Adrenal gland (tissue), 9 donors: ENCODE measurements at regions not wholly inside any gene's neighbourhood (a gene's known extent, or its start where the extent isn't known, plus 50 kb on each side); places are given as distances from the start of the nearest gene placed in this dataset.

Experiments used
- DNase-seq, 7 donors: peaks; one replicate each; pipeline ENCODE4 v3.0.0-alpha.2; 2019 to 2020
- H3K27ac ChIP-seq, 5 donors: fragments of 200-600 bp; sonication (generic) in 4 of 5; 1 replicate in 3 of 5; 2 replicates in 2 of 5; pipeline versions ENCODE4 v1.5.1 to v1.8.0; 2016 to 2020; ENCODE audit warnings: mild to moderate bottlenecking in 1 of 5
- H3K27me3 ChIP-seq: fragments of 200-600 bp; 2 replicates; pipeline ENCODE4 v1.8.0; 2021
- H3K36me3 ChIP-seq, 2 donors: fragments of 200-600 bp; replicated peaks in 1 of 2; 1 replicate in 1 of 2; 2 replicates in 1 of 2; pipeline versions ENCODE4 v1.5.1 to v1.8.0; 2018 to 2022
- H3K4me1 ChIP-seq, 2 donors: fragments of 200-600 bp; replicated peaks in 1 of 2; 1 replicate in 1 of 2; 2 replicates in 1 of 2; pipeline versions ENCODE4 v1.5.1 to v1.8.0; 2018 to 2021
- H3K4me3 ChIP-seq, 4 donors: fragments of 200-600 bp; sonication (generic) in 3 of 4; one replicate each; pipeline ENCODE4 v1.5.1; 2016 to 2018
- H3K9me3 ChIP-seq, 3 donors: fragments of 200-600 bp; sonication (generic) in 1 of 3; replicated peaks in 1 of 3; 1 replicate in 2 of 3; 2 replicates in 1 of 3; pipeline versions ENCODE4 v1.5.1 to v1.8.0; 2016 to 2021
- POLR2A ChIP-seq, 2 donors: fragments of 450-650 bp; IDR thresholded peaks; one replicate each; pipeline ENCODE4 v1.6.1; 2017; ENCODE audit warnings: antibody characterized with exemption in 2 of 2, mild to moderate bottlenecking in 2 of 2, moderate library complexity in 1 of 2
- WGBS, 4 donors: extraction: QIAGEN DNeasy Blood & Tissue Kit in 2 of 4; methylation state at CpG; one replicate each; pipeline versions ENCODE4 v1.1.5 to v1.1.7; 2013 to 2017; 5-methylcytosine and 5-hydroxymethylcytosine counted together
- intact Hi-C, 2 donors: fragments of 100-400 bp; cut with DNase I; formaldehyde crosslinking; loops; one replicate each; pipeline versions ENCODE4 v1.14.1 to v1.15.0; 2022 to 2023
- TF ChIP-seq, protein P1 (sequence below), 6 experiments: fragments of 450-650 bp in 4 of 6; fragments of 200-600 bp in 2 of 6; sonication (generic) in 1 of 6; IDR thresholded peaks; 1 replicate in 5 of 6; 2 replicates in 1 of 6; pipeline versions ENCODE4 v1.5.1 to v1.8.0; 2016 to 2021; ENCODE audit warnings: antibody characterized with exemption in 6 of 6, mild to moderate bottlenecking in 2 of 6, moderate library complexity in 1 of 6
- donor health status: healthy with polysubstance abuse.
- donor health status: Bipolar disorder and iron deficiency.
- donor health status: DM: yes; HTN: yes; CAD: no.
- donor health status: DM: no; HTN: no; CAD: no.
- donor health status: DM: no; HTN: no; CAD: no.

DNA sequence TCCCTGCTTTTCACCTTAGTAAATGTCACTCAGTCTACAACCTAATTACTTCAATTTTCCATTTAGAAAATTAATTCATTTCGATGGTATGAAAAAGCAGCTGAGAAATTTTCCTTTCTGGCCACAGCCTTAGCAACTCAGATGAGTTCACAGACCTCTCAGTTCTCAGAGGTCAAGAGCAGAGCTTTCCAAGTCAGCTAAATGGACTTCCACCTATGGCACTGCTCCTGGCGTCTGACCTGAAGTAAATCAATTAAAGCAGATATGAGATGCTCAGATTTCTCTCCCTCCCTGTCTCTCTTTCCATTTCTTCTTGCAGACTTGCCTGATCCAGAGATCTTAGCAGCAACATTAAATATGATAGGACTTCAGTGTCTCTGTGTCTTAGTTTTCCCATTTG is 412.6 kb downstream of the QKI start:
- 43 to 61% (median 46%) methylated on average over 2 of the region's 2 CpGs for WGBS, 4 donors
- Histone ChIP-seq H3K4me3 (no peak overlapping the region), H3K36me3 (no peaks in the 10 kb centered on the region), H3K27me3 (peaks cover 4% of the 10 kb centered on the region), H3K27ac (no peak overlapping the region), H3K9me3 (no peaks in the 10 kb centered on the region), H3K4me1 (no peaks in the 10 kb centered on the region)
- no peak for DNase-seq
- intact Hi-C loops, result no loop called here
- TF ChIP-seq, protein P1, sequence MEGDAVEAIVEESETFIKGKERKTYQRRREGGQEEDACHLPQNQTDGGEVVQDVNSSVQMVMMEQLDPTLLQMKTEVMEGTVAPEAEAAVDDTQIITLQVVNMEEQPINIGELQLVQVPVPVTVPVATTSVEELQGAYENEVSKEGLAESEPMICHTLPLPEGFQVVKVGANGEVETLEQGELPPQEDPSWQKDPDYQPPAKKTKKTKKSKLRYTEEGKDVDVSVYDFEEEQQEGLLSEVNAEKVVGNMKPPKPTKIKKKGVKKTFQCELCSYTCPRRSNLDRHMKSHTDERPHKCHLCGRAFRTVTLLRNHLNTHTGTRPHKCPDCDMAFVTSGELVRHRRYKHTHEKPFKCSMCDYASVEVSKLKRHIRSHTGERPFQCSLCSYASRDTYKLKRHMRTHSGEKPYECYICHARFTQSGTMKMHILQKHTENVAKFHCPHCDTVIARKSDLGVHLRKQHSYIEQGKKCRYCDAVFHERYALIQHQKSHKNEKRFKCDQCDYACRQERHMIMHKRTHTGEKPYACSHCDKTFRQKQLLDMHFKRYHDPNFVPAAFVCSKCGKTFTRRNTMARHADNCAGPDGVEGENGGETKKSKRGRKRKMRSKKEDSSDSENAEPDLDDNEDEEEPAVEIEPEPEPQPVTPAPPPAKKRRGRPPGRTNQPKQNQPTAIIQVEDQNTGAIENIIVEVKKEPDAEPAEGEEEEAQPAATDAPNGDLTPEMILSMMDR (IDR thresholded peaks at IDR 0.05), result no peak
- TF ChIP-seq POLR2A (IDR thresholded peaks at IDR 0.05), result no peak

DNA sequence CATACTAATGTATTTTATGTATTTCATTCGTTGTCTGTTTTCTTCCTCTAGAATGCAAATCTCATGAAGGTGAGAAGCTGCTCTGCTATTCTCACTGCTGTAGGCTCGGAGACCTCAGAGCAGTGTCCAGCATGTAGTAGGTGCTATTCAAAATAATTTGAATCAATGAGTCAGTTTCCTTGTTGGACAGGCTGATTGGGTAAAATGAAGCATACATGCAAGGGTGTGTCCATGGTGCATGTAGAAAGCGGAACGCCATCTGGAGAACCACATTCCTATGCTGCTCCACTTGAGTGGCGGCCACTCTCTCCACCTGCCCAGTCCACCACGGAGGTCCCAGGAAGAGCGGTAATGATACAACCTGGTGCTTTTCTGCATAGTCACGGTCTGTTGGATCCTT is 412.1 kb downstream of the QKI start:
- no peak for DNase-seq
- no peaks in the 10 kb centered on the region for H3K9me3 ChIP-seq
- 86 to 90% (median 89%) methylated on average over 8 of the region's 8 CpGs for WGBS, 4 donors
- H3K4me1 ChIP-seq, result no peaks in the 10 kb centered on the region
- intact Hi-C loops, result no loop called here
- peaks cover 4% of the 10 kb centered on the region for H3K27me3 ChIP-seq
- no peak overlapping the region for H3K27ac ChIP-seq
- H3K4me3 ChIP-seq, result no peak overlapping the region
- H3K36me3 ChIP-seq, result no peaks in the 10 kb centered on the region
- TF ChIP-seq, protein P1 (IDR thresholded peaks at IDR 0.05), result no peak
- TF ChIP-seq POLR2A (IDR thresholded peaks at IDR 0.05), result no peak

DNA sequence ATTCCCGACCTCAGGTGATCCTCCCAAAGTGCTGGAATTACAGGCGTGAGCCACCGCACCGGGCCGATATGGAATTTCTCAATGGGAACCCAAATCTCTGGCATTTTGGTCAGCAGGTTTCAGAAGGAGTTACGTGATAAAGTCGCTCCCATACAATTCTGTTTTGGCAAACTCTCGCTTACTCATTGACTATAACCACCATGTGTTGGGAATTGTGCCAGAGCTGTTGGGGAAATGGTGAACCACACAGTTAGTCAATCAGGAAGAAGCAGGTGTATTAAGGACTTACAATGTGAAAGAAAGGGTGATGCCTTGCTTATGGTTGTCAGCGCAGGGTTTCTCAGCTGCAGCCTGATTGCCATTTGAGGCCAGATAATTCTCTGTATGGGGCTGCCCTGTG is 410.5 kb downstream of the QKI start:
- WGBS, 4 donors, result 75 to 88% (median 86%) methylated on average over 9 of the region's 9 CpGs
- intact Hi-C loops, result no loop called here

DNA sequence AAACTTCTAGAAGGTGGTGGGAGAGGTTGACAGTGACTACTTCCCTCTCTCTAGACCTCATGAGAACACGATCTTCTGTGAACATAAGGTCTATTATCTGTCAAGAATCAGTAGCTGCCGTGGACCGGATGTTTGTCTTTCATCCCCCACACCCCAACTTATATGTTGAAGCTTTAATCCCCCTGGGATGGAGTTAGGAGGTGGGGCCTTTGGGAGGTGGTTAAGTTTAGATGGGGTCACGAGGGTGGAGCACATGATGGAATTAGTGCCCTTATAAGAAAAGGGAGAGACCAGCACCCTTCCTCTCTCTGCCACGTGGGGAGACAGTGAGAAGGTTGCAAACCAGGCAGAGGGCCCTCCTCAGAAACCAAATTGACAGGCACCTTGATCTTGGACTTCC is 409.1 kb downstream of the QKI start:
- Histone ChIP-seq H3K4me3 (no peak overlapping the region), H3K27me3 (peaks cover 4% of the 10 kb centered on the region), H3K4me1 (no peaks in the 10 kb centered on the region), H3K27ac (no peak overlapping the region), H3K9me3 (no peaks in the 10 kb centered on the region), H3K36me3 (no peaks in the 10 kb centered on the region)
- intact Hi-C loops, result no loop called here
- TF ChIP-seq, protein P1 (IDR thresholded peaks at IDR 0.05), result no peak
- no peak for TF ChIP-seq POLR2A (IDR thresholded peaks at IDR 0.05)
- DNase-seq, result no peak
- 69 to 86% (median 79%) methylated on average over 5 of the region's 5 CpGs for WGBS, 4 donors

More for the DNA sequence above, 410.5 kb downstream of the QKI start:
- H3K9me3 ChIP-seq, result no peaks in the 10 kb centered on the region
- no peak overlapping the region for H3K27ac ChIP-seq
- no peaks in the 10 kb centered on the region for H3K36me3 ChIP-seq
- no peaks in the 10 kb centered on the region for H3K4me1 ChIP-seq
- H3K4me3 ChIP-seq, result no peak overlapping the region
- DNase-seq, result no peak
- H3K27me3 ChIP-seq, result peaks cover 4% of the 10 kb centered on the region
- TF ChIP-seq, protein P1 (IDR thresholded peaks at IDR 0.05), result no peak
- no peak for TF ChIP-seq POLR2A (IDR thresholded peaks at IDR 0.05)
